Fibroblast of lung (primary cell): ENCODE measurements at regions not wholly inside any gene's neighbourhood (a gene's known extent, or its start where the extent isn't known, plus 50 kb on each side); places are given as distances from the start of the nearest gene placed in this dataset.

ENCODE experiments used
- DNase-seq, 2 donors: peaks; one replicate each; pipeline versions ENCODE4 v3.0.0 to v3.0.0-alpha.2; 2010; ENCODE audit warnings: low read depth in 2 of 2
- H2AFZ ChIP-seq: 2 replicates; pipeline ENCODE4 v1.5.1; 2012; ENCODE audit warnings: low read length, control low read depth, inconsistent platforms
- H3K27ac ChIP-seq: 2 replicates; pipeline ENCODE4 v1.5.1; 2011; ENCODE audit warnings: low read length, control low read depth; ENCODE audit not compliant: insufficient read depth
- H3K27me3 ChIP-seq: 2 replicates; pipeline ENCODE4 v1.5.1; 2011; ENCODE audit warnings: mild to moderate bottlenecking, low read length; ENCODE audit not compliant: control insufficient read depth, insufficient read depth
- H3K36me3 ChIP-seq: 2 replicates; pipeline ENCODE4 v1.5.1; 2011; ENCODE audit warnings: low read length; ENCODE audit not compliant: control insufficient read depth, insufficient read depth
- H3K4me1 ChIP-seq: 2 replicates; pipeline ENCODE4 v1.5.1; 2011; ENCODE audit warnings: low read length; ENCODE audit not compliant: control insufficient read depth, insufficient read depth; ENCODE audit errors: extremely low read depth
- H3K4me2 ChIP-seq: 2 replicates; pipeline ENCODE4 v1.5.1; 2011; ENCODE audit warnings: low read length, control low read depth; ENCODE audit not compliant: insufficient read depth; ENCODE audit errors: extremely low read depth
- H3K4me3 ChIP-seq, 4 experiments: fragments of 200-600 bp in 1 of 4; sonication (generic) in 1 of 4; replicated peaks in 1 of 4; 2 replicates each; pipeline ENCODE4 v1.5.1; 2011 to 2016; ENCODE audit warnings: low read length in 4 of 4, low read depth in 3 of 4, mild to moderate bottlenecking in 3 of 4, control low read depth in 2 of 4, inconsistent platforms in 1 of 4, mixed read lengths in 1 of 4; ENCODE audit not compliant: insufficient read depth in 1 of 4; ENCODE audit errors: control extremely low read depth in 1 of 4
- H3K79me2 ChIP-seq: 2 replicates; pipeline ENCODE4 v1.5.1; 2012; ENCODE audit warnings: mild to moderate bottlenecking, low read length, inconsistent platforms; ENCODE audit not compliant: control insufficient read depth, insufficient read depth
- H3K9ac ChIP-seq: 2 replicates; pipeline ENCODE4 v1.5.1; 2011; ENCODE audit warnings: mild to moderate bottlenecking, low read length, control low read depth; ENCODE audit not compliant: insufficient read depth
- H3K9me3 ChIP-seq: 2 replicates; pipeline ENCODE4 v1.5.1; 2012; ENCODE audit warnings: low read depth, low read length; ENCODE audit not compliant: control insufficient read depth, insufficient read depth
- H4K20me1 ChIP-seq: 2 replicates; pipeline ENCODE4 v1.5.1; 2011; ENCODE audit warnings: low read length; ENCODE audit not compliant: control insufficient read depth, insufficient read depth; ENCODE audit errors: extremely low read depth
- CTCF ChIP-seq, 2 donors: IDR thresholded peaks in 1 of 2; conservative IDR thresholded peaks in 1 of 2; 1 replicate in 1 of 2; 2 replicates in 1 of 2; pipeline ENCODE4 v1.5.1; 2011 to 2012; ENCODE audit warnings: low read length in 2 of 2, control low read depth in 1 of 2, inconsistent platforms in 1 of 2, low read depth in 1 of 2, mild to moderate bottlenecking in 1 of 2
- EZH2 ChIP-seq: IDR thresholded peaks from 2 replicates; pipeline ENCODE4 v1.5.1; 2012; ENCODE audit warnings: low read length, control low read depth, mild to moderate bottlenecking; ENCODE audit errors: missing control alignments

- H3K9ac ChIP-seq: no peak overlapping the region
- no peak overlapping the region for H3K4me3 ChIP-seq
- no peak overlapping the region for H3K27ac ChIP-seq
- no peak overlapping the region for H2AFZ ChIP-seq
- no peak for DNase-seq
- H3K79me2 ChIP-seq: no peaks in the 10 kb centered on the region
- no peak overlapping the region for H3K4me2 ChIP-seq
- H3K36me3 ChIP-seq: no peaks in the 10 kb centered on the region
- no peaks in the 10 kb centered on the region for H3K4me1 ChIP-seq
- no peaks in the 10 kb centered on the region for H3K27me3 ChIP-seq
- H3K9me3 ChIP-seq: no peaks in the 10 kb centered on the region
- no peaks in the 10 kb centered on the region for H4K20me1 ChIP-seq
- TF ChIP-seq EZH2 (no peak), CTCF (conservative IDR thresholded peaks at IDR 0.05 in 1 of 2, IDR thresholded peaks at IDR 0.05 in 1 of 2; ENCODE audit: low read depth in 1 of 2, low read length in 2 of 2) (no peak)
Observed at GRCh38 chr11:97934572-97935208, 1086.1 kb upstream of the CNTN5 start.

DNA sequence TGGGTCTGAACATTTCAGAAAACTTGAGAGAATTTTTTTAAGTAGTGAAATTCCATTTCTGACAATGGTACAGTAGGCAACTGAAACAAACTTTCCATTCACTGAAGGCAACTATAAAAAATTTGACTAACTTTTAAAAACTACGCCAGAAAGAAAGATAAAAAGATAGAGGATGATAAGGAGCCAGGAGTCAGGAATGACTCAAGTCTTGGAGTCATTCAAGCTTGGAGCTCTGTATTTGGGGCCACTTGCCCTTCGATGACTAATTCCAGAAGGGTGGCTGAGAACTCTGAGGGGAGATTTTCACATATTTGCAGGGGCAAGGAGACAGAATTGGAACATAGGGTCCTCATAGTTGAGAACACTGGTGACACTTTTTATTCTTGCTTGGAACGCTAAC, 1083.2 kb upstream of the CNTN5 start:
- Histone ChIP-seq H4K20me1 (no peaks in the 10 kb centered on the region), H3K27me3 (no peaks in the 10 kb centered on the region), H3K79me2 (no peaks in the 10 kb centered on the region), H3K4me3 (no peak overlapping the region), H3K36me3 (no peaks in the 10 kb centered on the region), H3K9ac (no peak overlapping the region), H2AFZ (no peak overlapping the region), H3K4me1 (no peaks in the 10 kb centered on the region), H3K4me2 (no peak overlapping the region), H3K27ac (no peak overlapping the region), H3K9me3 (no peaks in the 10 kb centered on the region)
- peak in 1 of 2 donors; percentile 78 for DNase-seq
- TF ChIP-seq EZH2 (no peak), CTCF (conservative IDR thresholded peaks at IDR 0.05 in 1 of 2, IDR thresholded peaks at IDR 0.05 in 1 of 2; ENCODE audit: low read depth in 1 of 2, low read length in 2 of 2) (no peak)

DNA sequence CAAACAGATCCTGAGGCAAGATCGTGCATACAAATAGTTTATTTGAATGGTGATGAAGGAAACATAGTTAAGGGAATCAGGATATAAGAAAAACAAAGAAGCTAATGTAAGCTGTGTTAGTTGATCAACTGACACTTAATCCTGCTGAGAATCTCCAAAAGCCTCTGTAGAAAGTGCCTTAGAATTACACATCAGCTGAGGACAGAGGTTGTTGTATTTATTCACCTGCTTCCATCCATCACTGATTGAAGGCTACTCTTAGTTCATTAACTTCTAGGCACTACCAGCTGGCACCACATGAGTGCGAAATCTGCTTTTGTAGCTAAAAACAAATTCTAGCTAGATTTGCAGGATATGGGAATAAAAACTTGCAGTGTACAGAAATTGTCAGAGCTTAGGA, 1082.0 kb upstream of the CNTN5 start:
- Histone ChIP-seq H3K4me2 (no peak overlapping the region), H2AFZ (no peak overlapping the region), H3K27ac (no peak overlapping the region), H3K36me3 (no peaks in the 10 kb centered on the region), H3K9me3 (no peaks in the 10 kb centered on the region), H3K4me3 (no peak overlapping the region), H3K9ac (no peak overlapping the region), H3K79me2 (no peaks in the 10 kb centered on the region), H3K27me3 (no peaks in the 10 kb centered on the region), H4K20me1 (no peaks in the 10 kb centered on the region), H3K4me1 (no peaks in the 10 kb centered on the region)
- no peak for TF ChIP-seq CTCF (conservative IDR thresholded peaks at IDR 0.05 in 1 of 2, IDR thresholded peaks at IDR 0.05 in 1 of 2; ENCODE audit: low read depth in 1 of 2, low read length in 2 of 2)
- TF ChIP-seq EZH2: no peak
- no peak for DNase-seq
